HG03558 (cell line): ENCODE measurements at regions not wholly inside any gene's neighbourhood (a gene's known extent, or its start where the extent isn't known, plus 50 kb on each side); places are given as distances from the start of the nearest gene placed in this dataset.
"Not testable (repeated sequence)": the region's sequence is repeated elsewhere in the genome, so short reads cannot be mapped to it uniquely, and the experiment has no call there.

Experiments
- ATAC-seq: cut with Tn5 transposase; IDR thresholded peaks from one replicate; pipeline ENCODE4 v1.9.1; 2021; ENCODE audit warnings: moderate number of reproducible peaks; ENCODE audit not compliant: unreplicated experiment; ENCODE audit errors: extremely low read depth

DNA sequence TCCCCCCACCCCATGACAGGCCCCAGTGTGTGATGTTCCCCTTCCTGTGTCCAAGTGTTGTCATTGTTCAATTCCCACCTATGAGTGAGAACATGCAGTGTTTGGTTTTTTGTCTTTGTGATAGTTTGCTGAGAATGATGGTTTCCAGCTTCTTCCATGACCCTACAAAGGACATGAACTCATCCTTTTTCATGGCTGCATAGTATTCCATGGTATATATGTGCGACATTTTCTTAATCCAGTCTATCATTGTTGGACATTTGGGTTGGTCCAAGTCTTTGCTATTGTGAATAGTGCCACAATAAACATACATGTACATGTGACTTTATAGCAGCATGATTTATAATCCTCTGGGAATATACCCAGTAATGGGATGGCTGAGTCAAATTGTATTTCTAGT, 927.9 kb downstream of the PLA2G4A start:
- not testable (repeated sequence) for ATAC-seq

- no peak for ATAC-seq
Observed at GRCh38 chr1:187759825-187760333, 931.1 kb downstream of the PLA2G4A start.

DNA sequence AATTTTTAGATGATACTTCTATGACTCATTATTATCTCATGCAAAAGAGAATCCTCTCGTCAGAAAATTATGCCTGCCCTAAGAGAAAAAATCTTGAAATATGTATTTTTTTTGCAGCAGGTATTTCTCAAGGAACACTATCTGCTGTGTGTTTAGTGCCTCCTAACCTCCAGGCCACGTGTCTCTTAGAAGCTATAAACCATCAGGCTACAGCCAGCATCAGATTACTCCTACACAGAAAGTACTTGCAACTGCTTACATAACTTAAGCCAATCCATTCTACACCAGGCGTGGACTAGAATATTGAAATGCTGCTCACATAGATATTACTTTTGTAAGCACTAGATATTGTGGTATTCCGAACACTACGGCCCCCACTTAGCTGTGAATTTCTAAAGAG, 933.4 kb downstream of the PLA2G4A start:
- no peak for ATAC-seq

GRCh38 chr1:187763465-187763864, 934.7 kb downstream of the PLA2G4A start:
- ATAC-seq: no peak

DNA sequence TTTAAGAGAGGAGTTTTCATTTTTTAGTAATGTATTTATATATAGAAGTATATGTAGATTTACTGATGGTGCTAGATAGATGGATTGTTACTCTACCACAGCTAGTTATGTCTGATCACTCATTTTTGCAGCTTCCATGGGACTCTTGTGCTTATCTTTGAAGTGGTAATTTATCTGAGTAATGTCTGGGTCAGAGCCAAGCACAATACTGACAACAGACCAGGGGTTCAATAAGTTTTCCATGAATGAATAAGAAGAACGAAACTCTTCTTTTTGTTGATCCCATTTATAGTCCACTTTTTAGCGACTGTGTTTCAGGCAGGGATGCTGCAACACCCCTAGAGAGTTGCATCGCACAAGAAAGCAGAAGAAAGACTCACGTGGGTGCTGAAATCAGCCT, 935.2 kb downstream of the PLA2G4A start:
- no peak for ATAC-seq

DNA sequence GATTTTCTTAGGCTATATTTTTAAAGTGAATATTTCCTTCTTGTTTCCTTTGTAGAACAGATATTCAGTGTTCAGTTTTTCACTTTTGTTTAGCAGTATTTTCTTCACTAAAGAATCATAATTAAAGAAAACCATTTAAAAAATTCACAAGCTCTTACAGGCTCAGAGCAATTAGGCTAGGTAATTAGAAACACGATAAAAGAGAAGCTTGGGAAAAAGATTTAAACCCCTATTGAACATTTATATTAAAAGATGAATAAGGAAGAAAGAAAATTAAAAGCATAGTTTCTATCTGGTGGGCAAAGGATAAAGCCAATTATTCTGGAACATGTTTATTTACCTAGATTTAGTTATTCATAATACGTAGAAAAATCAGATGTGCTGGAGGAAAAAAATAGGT, 942.6 kb downstream of the PLA2G4A start:
- no peak for ATAC-seq

GRCh38 chr1:187773168-187773567, 944.4 kb downstream of the PLA2G4A start:
- no peak for ATAC-seq

- no peak for ATAC-seq
Observed at GRCh38 chr1:187787736-187788135, 959.0 kb downstream of the PLA2G4A start.

DNA sequence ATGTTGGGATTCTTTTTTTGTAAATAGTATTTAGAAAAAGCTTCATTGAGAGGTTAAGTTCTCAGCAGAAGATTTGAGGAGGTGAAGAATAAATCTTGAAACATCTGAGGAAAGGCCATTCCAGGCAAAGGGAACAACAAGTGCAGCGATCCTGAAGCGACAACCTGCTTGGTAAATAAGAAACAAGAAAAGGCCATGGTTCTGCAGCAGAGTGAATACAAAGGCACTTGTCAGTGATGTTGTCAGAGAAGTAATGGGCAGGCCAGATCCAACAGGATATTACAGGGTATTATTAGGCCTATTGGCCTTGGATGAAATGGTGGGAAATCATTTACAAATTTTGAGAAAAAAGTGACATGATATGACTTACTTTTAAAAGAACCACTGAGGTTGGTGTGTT, 960.0 kb downstream of the PLA2G4A start:
- no peak for ATAC-seq

- no peak for ATAC-seq
Observed at GRCh38 chr1:187790724-187791123, 962.0 kb downstream of the PLA2G4A start.

DNA sequence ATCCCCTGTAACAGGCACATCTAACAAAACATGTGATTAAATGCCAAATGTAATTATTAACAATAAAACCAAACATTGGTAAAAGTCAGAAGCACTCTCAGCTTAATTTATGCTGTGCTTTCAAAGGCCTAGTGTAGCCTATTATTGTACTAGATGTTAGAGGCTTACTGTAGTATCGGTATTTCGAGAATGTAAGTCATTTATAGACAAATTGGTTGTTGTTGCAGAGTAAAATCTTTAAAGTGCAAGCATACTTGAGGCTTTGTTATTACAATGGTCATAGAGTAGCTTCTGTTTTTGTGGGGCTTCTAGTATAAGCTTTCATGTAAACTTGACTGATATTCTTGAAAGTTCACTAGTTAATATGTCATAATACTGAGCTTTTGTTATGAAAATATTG, 965.8 kb downstream of the PLA2G4A start:
- no peak for ATAC-seq

GRCh38 chr1:187809549-187809948, 980.8 kb downstream of the PLA2G4A start:
- no peak for ATAC-seq

GRCh38 chr1:187816646-187817045, 987.9 kb downstream of the PLA2G4A start:
- no peak for ATAC-seq

DNA sequence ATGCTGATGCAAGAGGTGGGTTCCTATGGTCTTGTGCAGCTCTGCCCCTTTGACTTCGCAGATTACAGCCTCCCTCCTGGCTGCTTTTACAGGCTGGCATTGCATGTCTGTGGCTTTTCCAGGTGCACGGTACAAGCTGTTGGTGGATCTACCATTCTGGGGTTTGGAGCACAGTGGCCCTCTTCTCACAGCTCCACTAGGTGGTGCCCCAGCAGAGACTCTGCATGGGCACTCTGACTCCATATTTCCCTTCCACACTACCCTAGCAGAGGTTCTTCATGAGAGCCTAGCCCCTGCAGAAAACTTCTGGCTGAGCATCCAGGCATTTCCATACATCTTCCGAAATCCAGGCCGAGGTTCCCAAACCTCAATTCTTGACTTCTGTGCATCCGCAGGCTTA, 989.0 kb downstream of the PLA2G4A start:
- ATAC-seq: no peak

- no peak for ATAC-seq
Observed at GRCh38 chr1:187819086-187819485, 990.3 kb downstream of the PLA2G4A start.

DNA sequence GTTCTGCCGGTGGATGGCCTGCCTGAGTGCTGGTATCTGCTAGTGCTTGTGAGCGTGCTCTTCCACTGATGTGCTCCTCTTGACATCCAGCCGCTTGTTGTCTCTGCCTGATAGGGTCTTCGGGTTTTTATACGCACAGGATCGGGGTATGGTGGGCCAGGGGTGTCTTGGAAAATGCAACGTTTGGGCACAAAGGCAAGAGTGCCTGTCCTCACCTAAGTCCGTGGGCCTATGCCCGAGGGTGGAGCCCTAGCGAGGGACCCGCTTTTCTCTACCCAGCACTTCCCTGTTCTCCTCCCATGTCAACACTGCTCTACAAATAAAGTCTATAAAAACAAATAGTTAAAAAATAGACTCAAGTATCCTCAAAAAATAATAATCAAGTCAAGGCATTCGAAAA, 1007.8 kb downstream of the PLA2G4A start:
- ATAC-seq: no peak

GRCh38 chr1:187837787-187838186, 1009.0 kb downstream of the PLA2G4A start:
- ATAC-seq: no peak

DNA sequence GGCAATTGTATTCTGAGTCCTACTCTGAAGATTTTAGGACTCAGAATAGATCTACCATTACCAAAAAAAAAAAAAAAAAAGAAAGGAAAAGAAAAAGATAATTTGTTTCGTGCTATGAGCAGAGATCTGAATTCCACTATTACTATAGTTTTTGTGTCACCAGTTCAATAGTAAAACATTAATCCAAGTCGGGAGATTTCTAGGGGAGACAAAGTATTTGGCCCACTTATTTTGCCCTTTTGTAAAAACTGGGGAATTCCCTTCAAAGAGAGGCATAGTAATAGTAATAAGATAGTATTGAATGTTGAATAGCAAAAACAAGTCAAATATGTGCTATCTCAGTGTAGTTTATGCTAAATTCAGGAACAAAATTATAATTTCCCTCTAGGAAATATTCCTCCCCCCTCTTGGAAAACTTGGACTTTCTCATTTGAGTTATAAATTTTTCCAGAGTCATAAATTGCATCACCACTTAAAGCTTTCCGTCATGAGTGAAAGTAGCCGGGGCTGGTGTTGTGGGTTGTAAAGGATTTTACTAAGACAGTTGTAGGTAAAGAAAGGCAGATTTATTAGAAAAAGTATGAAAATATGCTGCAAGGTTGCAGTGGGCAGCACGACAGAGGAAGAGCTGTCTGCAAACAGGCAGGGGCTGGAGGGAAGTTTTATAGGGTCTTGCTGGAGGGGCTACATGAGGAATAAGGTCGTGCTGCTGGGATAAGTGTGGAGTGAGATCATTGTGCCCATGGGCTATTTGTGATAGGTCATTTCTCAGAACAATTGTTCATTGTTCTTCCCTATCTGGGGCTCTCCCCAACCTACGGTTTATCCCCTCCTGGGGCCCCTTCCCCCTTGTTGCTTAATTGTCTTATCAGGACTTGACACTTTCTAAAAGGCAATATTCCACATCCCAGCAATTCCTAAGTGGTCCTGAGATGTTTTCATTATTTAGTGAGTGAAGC, 1009.9 kb downstream of the PLA2G4A start:
- no peak for ATAC-seq

DNA sequence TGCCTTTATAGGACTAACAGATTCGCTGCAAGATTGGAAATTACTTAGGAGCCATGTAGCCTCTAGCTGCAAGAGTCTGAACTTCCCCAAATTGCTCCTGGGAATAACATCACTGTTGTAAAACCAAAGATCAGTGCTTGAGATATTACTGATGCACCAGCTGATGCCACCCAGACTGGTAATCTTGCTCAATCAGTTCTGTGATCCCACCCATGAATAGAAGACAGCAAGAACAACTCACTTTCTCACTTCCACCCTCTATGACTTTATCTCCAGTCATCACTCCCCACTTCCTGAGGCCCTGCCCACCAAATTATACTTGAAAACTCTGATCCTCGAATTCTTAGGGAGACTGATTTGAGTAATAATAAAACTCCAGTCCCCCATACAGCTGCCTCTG, 1011.1 kb downstream of the PLA2G4A start:
- ATAC-seq: no peak

GRCh38 chr1:187840557-187840956, 1011.8 kb downstream of the PLA2G4A start:
- ATAC-seq: no peak

DNA sequence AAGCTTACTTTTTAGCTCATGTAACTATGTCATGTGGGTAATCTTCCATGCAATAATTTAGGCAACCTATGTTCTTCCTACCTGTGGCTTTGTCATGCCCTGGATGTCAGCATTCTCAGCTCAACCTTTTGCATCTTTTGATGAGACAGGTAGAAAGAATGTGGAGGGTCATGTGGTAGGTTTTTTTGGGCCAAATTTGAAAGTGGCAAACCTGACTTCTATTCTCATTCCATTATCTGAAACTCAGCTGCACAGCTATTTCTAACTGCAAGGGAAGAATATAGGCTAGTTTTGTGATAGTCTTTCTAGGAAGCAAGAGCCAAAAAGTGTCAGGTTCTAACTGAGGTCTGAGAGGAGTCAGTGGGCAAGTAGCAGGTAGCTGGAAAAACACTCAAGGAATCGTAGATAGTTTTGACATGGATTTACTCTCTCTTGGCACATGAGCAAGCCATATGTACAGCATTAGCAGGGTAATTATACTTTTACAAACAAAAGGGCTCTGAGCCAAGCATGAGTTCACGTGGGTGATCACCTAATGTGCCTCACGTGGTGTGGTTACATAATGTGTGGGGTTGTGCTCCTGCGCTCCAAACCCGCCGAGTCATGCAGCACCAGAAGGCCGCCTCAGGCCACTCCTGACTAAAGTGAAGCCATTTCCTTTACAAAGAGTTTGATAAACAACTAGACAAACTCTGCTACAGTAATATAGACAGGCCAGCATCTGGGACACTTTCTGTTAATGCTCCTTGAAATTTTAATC, 1013.8 kb downstream of the PLA2G4A start:
- ATAC-seq: no peak
